ENCODE measurements at regions not wholly inside any gene's neighbourhood (a gene's known extent, or its start where the extent isn't known, plus 50 kb on each side); places are given as distances from the start of the nearest gene placed in this dataset.

- TF ChIP-seq ZNF138 (CRISPR knock-in tag; conservative IDR thresholded peaks at IDR 0.05), result no peak
- TF ChIP-seq CTCF (IDR thresholded peaks at IDR 0.05), result no peak
- no peak for TF ChIP-seq ZBTB21 (CRISPR knock-in tag; IDR thresholded peaks at IDR 0.05; ENCODE audit: borderline replicate concordance)
These were observed 141.7 kb upstream of the STK32A start for GRCh38 chr5:147093138-147093537.

Data from WTC11 (cell line).